K562 (cell line): ENCODE measurements at regions not wholly inside any gene's neighbourhood (a gene's known extent, or its start where the extent isn't known, plus 50 kb on each side); places are given as distances from the start of the nearest gene placed in this dataset.

Source experiments
- ATF2 ChIP-seq: sonication (generic); formaldehyde crosslinking; IDR thresholded peaks from 2 replicates; pipeline ENCODE4 v1.8.1; 2022; ENCODE audit warnings: missing genetic modification reagents
- BRCA1 ChIP-seq, 2 experiments: fragments of 450-650 bp in 1 of 2; sonication (generic) in 1 of 2; formaldehyde crosslinking in 1 of 2; IDR thresholded peaks; 2 replicates each; pipeline versions ENCODE4 v1.5.0 to v1.6.1; 2017 to 2020; ENCODE audit warnings: mild to moderate bottlenecking in 1 of 2, missing genetic modification reagents in 1 of 2
- CAMTA2 ChIP-seq: fragments of 250-450 bp; sonication (Bioruptor Pico); conservative IDR thresholded peaks from 2 replicates; pipeline ENCODE4 v1.5.1; 2022
- CBFB ChIP-seq: sonication (generic); formaldehyde crosslinking; IDR thresholded peaks from 2 replicates; pipeline ENCODE4 v1.4.0; 2020; ENCODE audit warnings: mild to moderate bottlenecking, missing genetic modification reagents
- CSDE1 ChIP-seq, 2 experiments: fragments of 450-650 bp; IDR thresholded peaks; 2 replicates each; pipeline ENCODE4 v1.6.1; 2016; ENCODE audit warnings: mild to moderate bottlenecking in 1 of 2
- CTBP1 ChIP-seq: fragments of 450-650 bp; IDR thresholded peaks from 2 replicates; pipeline ENCODE4 v1.6.1; 2016; ENCODE audit warnings: borderline replicate concordance
- EGR1 ChIP-seq: fragments of 450-650 bp; conservative IDR thresholded peaks from 2 replicates; pipeline ENCODE4 v1.6.1; 2017; ENCODE audit warnings: mild to moderate bottlenecking
- EP300 ChIP-seq: IDR thresholded peaks from 2 replicates; pipeline ENCODE4 v1.6.1; 2012; ENCODE audit warnings: low read length, improper control_type of control experiment
- ERF ChIP-seq: fragments of 450-650 bp; formaldehyde crosslinking; IDR thresholded peaks from 2 replicates; pipeline ENCODE4 v1.4.0; 2020; ENCODE audit warnings: mild to moderate bottlenecking, mixed read lengths
- ESRRB ChIP-seq: fragments of 250-450 bp; sonication (Bioruptor Pico); IDR thresholded peaks from 2 replicates; pipeline ENCODE4 v1.5.0; 2020; ENCODE audit warnings: mild to moderate bottlenecking, moderate library complexity, borderline replicate concordance
- FOXA1 ChIP-seq: fragments of 450-650 bp; IDR thresholded peaks from 2 replicates; pipeline ENCODE4 v1.6.1; 2016; ENCODE audit warnings: mild to moderate bottlenecking, borderline replicate concordance
- HNRNPUL1 ChIP-seq: fragments of 200-400 bp; formaldehyde crosslinking; IDR thresholded peaks from 2 replicates; pipeline ENCODE4 v1.6.1; 2017; ENCODE audit warnings: low read length
- HOXB6 ChIP-seq: fragments of 250-450 bp; sonication (Bioruptor Pico); IDR thresholded peaks from 2 replicates; pipeline ENCODE4 v1.5.1; 2022; ENCODE audit warnings: mild to moderate bottlenecking, borderline replicate concordance
- IFI16 ChIP-seq: fragments of 250-450 bp; sonication (Bioruptor Pico); IDR thresholded peaks from 2 replicates; pipeline ENCODE4 v2.1.2; 2022; ENCODE audit warnings: mild to moderate bottlenecking, inconsistent platforms
- KLF16 ChIP-seq: IDR thresholded peaks from 2 replicates; pipeline ENCODE4 v1.6.1; 2016; ENCODE audit warnings: antibody characterized with exemption
- MAFK ChIP-seq: IDR thresholded peaks from 2 replicates; pipeline ENCODE4 v1.6.1; 2011; ENCODE audit warnings: low read length, improper control_type of control experiment
- MECOM ChIP-seq: fragments of 250-450 bp; sonication (Bioruptor Pico); IDR thresholded peaks from 2 replicates; pipeline ENCODE4 v1.8.0; 2022; ENCODE audit warnings: inconsistent platforms
- MTA1 ChIP-seq: fragments of 450-650 bp; IDR thresholded peaks from 2 replicates; pipeline ENCODE4 v1.6.1; 2017; ENCODE audit warnings: borderline replicate concordance
- NBN ChIP-seq: fragments of 450-650 bp; IDR thresholded peaks from 2 replicates; pipeline ENCODE4 v1.6.1; 2016; ENCODE audit warnings: low read depth, mild to moderate bottlenecking
- POLR2G ChIP-seq: fragments of 200-400 bp; formaldehyde crosslinking; IDR thresholded peaks from 2 replicates; pipeline ENCODE4 v1.6.1; 2017; ENCODE audit warnings: low read depth, mild to moderate bottlenecking, antibody characterized with exemption, low read length, moderate library complexity
- SRSF3 ChIP-seq: fragments of 200-400 bp; formaldehyde crosslinking; IDR thresholded peaks from 2 replicates; pipeline ENCODE4 v1.6.1; 2016; ENCODE audit warnings: mild to moderate bottlenecking, low read length, moderate library complexity; ENCODE audit not compliant: insufficient read depth
- TAF7 ChIP-seq: fragments of 450-650 bp; IDR thresholded peaks from 2 replicates; pipeline ENCODE4 v1.6.1; 2016; ENCODE audit warnings: missing genetic modification characterization, missing compliant biosample characterization
- TFE3 ChIP-seq: fragments of 450-650 bp; formaldehyde crosslinking; IDR thresholded peaks from 2 replicates; pipeline ENCODE4 v1.4.0; 2020; ENCODE audit warnings: mild to moderate bottlenecking, mixed read lengths
- TRIM25 ChIP-seq: fragments of 450-650 bp; IDR thresholded peaks from 2 replicates; pipeline ENCODE4 v1.7.0; 2016; ENCODE audit warnings: borderline replicate concordance
- ZBED1 ChIP-seq: IDR thresholded peaks from 2 replicates; pipeline ENCODE4 v1.6.1; 2014
- ZBTB12 ChIP-seq: fragments of 250-450 bp; sonication (Bioruptor Pico); IDR thresholded peaks from 2 replicates; pipeline ENCODE4 v1.4.0; 2020
- ZNF239 ChIP-seq: fragments of 250-450 bp; sonication (Bioruptor Pico); IDR thresholded peaks from 2 replicates; pipeline ENCODE4 v1.4.0; 2020; ENCODE audit warnings: mild to moderate bottlenecking
- ZNF282 ChIP-seq: sonication (generic); formaldehyde crosslinking; IDR thresholded peaks from 2 replicates; pipeline ENCODE4 v1.8.1; 2023; ENCODE audit warnings: missing genetic modification reagents
- ZSCAN29 ChIP-seq: fragments of 450-650 bp; IDR thresholded peaks from 2 replicates; pipeline ENCODE4 v1.6.1; 2017

GRCh38 chr5:164360589-164360988, 855.2 kb downstream of the MAT2B start (continued):
- TF ChIP-seq FOXA1 (no peak), ESRRB (CRISPR knock-in tag) (no peak), CBFB (CRISPR knock-in tag) (no peak), HNRNPUL1 (no peak), MAFK (0 out of 2 replicates have a peak, but pooled peaks have one; percentile 29), SRSF3 (no peak), EGR1 (no peak), TRIM25 (no peak), MTA1 (peak; percentile 54; the same call in 1 of the 2 replicates), ZBED1 (no peak), CTBP1 (no peak), NBN (0 out of 2 replicates have a peak, but pooled peaks have one; percentile 15), BRCA1 (IDR thresholded peaks at IDR 0.05) (no peak), BRCA1 (CRISPR knock-in tag; IDR thresholded peaks at IDR 0.05) (no peak), MECOM (CRISPR knock-in tag) (no peak), TFE3 (CRISPR knock-in tag) (no peak), KLF16 (peak; percentile 11; the same call in 1 of the 2 replicates), ZSCAN29 (no peak), ZNF239 (CRISPR knock-in tag) (no peak), ZNF282 (CRISPR knock-in tag) (no peak), ZBTB12 (CRISPR knock-in tag) (no peak), CSDE1 (IDR thresholded peaks at IDR 0.05) (no peak), POLR2G (no peak), CAMTA2 (CRISPR knock-in tag) (no peak), EP300 (peak; percentile 89), ATF2 (no peak), ERF (CRISPR knock-in tag) (no peak), TAF7 (no peak), HOXB6 (no peak), IFI16 (CRISPR knock-in tag) (no peak)
